ENCODE measurements at regions not wholly inside any gene's neighbourhood (a gene's known extent, or its start where the extent isn't known, plus 50 kb on each side); places are given as distances from the start of the nearest gene placed in this dataset.

GRCh38 chr15:70557521-70558258 is 205.7 kb downstream of the UACA start:
- TF ChIP-seq GATA3 (IDR thresholded peaks at IDR 0.05; ENCODE audit: low read depth, low read length) (no peak), GATA2 (IDR thresholded peaks at IDR 0.05; ENCODE audit: low read depth, low read length) (no peak)
